ENCODE measurements at regions not wholly inside any gene's neighbourhood (a gene's known extent, or its start where the extent isn't known, plus 50 kb on each side); places are given as distances from the start of the nearest gene placed in this dataset.
"Not testable (repeated sequence)": the region's sequence is repeated elsewhere in the genome, so short reads cannot be mapped to it uniquely, and the experiment has no call there.

- DNase-seq, result no peak
Measured at GRCh38 chr20:1825507-1825906, 69.7 kb upstream of the SIRPA start.

- DNase-seq, result no peak
Measured at GRCh38 chr20:1824834-1825233, 70.4 kb upstream of the SIRPA start.

GRCh38 chr20:1824181-1824580 lies 71.0 kb upstream of the SIRPA start:
- no peak for DNase-seq

- no peak for DNase-seq
Measured at GRCh38 chr20:1823450-1823844, 71.8 kb upstream of the SIRPA start.

GRCh38 chr20:1822564-1823449 lies 72.4 kb upstream of the SIRPA start:
- no peak for DNase-seq

GRCh38 chr20:1820138-1821079 lies 74.8 kb upstream of the SIRPA start:
- no peak for DNase-seq

- DNase-seq, result no peak
Measured at GRCh38 chr20:1819311-1820137, 75.7 kb upstream of the SIRPA start.

GRCh38 chr20:1818895-1819294 lies 76.3 kb upstream of the SIRPA start:
- no peak for DNase-seq

GRCh38 chr20:1818247-1818840 lies 76.9 kb upstream of the SIRPA start:
- DNase-seq, result no peak

GRCh38 chr20:1817577-1818211 lies 77.5 kb upstream of the SIRPA start:
- no peak for DNase-seq

GRCh38 chr20:1816384-1817381 lies 78.5 kb upstream of the SIRPA start:
- no peak for DNase-seq

GRCh38 chr20:1815502-1816085 lies 79.6 kb upstream of the SIRPA start:
- no peak for DNase-seq

GRCh38 chr20:1814861-1815260 lies 80.3 kb upstream of the SIRPA start:
- not testable (repeated sequence) for DNase-seq

GRCh38 chr20:1813674-1814635 lies 81.3 kb upstream of the SIRPA start:
- DNase-seq, result no peak

GRCh38 chr20:1813101-1813529 lies 82.1 kb upstream of the SIRPA start:
- DNase-seq, result no peak

GRCh38 chr20:1811621-1812498 lies 83.3 kb upstream of the SIRPA start:
- DNase-seq, result no peak

- DNase-seq, result no peak
Measured at GRCh38 chr20:1810926-1811620, 84.1 kb upstream of the SIRPA start.
